ENCODE measurements at regions not wholly inside any gene's neighbourhood (a gene's known extent, or its start where the extent isn't known, plus 50 kb on each side); places are given as distances from the start of the nearest gene placed in this dataset.

- DNase-seq: no peak
Observed at GRCh38 chr6:10303608-10304506, 111.0 kb downstream of the TFAP2A start.

GRCh38 chr6:10302566-10303235, 112.2 kb downstream of the TFAP2A start:
- DNase-seq: no peak

DNA sequence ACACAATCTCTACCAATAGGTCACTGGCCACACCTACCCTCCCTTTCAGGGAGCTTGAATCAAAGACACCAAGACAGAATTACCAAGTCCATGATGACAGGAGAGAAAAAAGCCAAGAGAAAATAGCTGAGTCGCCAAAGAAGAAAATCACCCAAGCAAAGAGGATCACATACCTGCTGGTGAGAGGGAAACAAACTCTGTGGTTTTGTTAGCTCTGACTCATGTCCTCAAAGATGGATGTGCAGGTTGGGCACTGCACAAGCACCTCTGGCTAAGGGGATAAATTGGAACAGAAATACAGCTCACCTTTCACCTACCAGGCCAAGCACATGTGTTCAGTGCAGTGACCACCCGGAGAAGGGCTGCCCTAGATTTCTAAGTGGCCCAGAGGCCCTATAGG, 114.8 kb downstream of the TFAP2A start:
- DNase-seq: no peak

DNA sequence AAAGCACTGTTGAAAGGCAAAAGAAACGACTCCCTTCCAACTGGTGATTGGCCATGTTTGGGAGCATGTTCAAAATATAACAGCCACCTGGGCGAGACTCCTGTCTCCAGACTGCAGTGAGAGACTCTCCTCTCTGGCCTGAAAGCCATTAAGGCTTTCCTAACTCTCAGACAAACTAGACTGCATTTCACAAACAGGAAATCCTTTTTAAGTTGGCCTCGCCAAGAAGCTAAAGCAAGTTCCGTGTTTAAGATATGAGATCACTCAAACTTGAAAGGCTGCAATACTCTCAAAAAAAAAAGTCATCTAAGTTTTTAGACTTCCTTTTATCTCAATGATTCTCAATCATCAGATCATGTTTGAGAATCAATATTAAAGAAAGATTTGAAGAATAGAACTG, 117.0 kb downstream of the TFAP2A start:
- no peak for DNase-seq

GRCh38 chr6:10278746-10279145, 136.1 kb downstream of the TFAP2A start:
- no peak for DNase-seq

- no peak for DNase-seq
Observed at GRCh38 chr6:10276660-10277287, 138.1 kb downstream of the TFAP2A start.

DNA sequence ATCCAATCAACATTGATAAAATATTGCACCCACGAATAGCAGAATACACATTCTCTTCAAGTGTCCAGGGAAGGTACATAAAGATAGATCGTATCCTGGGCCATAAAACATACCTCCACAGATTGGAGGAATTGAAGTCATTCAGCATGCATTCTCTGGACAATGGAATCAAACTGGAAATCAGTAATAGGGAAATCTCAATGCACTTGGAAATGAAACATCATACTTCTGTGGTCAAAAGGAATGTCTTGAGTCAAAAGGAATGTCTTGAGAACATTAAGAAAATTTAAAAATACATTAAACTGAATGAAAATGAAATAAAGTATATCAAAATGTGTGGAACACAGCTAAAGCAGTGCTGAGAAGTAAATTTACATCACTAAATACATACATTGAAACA, 138.8 kb downstream of the TFAP2A start:
- DNase-seq: peak; percentile 53

GRCh38 chr6:10272591-10272990, 142.3 kb downstream of the TFAP2A start:
- peak; percentile 11 for DNase-seq

- no peak for DNase-seq
Observed at GRCh38 chr6:10271982-10272381, 142.9 kb downstream of the TFAP2A start.

- peak; percentile 20 for DNase-seq
Observed at GRCh38 chr6:10269814-10270472, 144.9 kb downstream of the TFAP2A start.

DNA sequence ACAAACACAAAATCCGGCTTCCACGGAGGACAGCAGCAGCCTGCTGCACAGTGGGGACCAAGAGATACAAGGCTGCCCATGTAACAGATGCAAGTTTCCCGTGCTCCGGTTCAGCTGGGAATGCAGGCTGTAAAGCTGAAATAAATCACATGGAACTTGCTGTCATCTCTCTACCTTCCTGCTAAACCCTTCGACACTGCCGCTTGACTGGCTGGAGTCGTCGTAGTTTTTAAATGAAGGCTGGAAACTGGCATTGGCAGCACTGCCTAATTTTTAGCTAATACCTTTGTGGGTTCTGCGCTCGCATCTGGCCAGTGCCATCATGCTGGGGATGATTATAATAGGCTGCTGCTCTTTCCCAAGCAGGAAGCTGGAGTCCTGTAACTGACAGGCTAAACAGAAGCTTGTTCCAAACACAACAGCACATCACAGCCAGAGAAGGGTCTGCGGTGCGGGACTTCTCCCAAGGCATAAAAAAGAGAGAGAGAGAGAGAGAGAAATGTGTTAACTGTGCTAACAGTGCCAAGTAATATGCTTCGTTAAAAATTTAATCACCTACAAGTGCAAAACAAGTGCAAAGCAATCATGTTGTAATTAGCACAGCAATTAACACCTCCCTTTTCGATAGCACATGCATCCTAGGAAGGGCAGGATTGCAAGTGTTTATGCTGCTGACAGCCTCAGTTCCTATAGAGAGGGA, 146.1 kb downstream of the TFAP2A start:
- no peak for DNase-seq

- no peak for DNase-seq
Observed at GRCh38 chr6:10268111-10268510, 146.8 kb downstream of the TFAP2A start.

- DNase-seq: no peak
Observed at GRCh38 chr6:10266462-10266861, 148.4 kb downstream of the TFAP2A start.

DNA sequence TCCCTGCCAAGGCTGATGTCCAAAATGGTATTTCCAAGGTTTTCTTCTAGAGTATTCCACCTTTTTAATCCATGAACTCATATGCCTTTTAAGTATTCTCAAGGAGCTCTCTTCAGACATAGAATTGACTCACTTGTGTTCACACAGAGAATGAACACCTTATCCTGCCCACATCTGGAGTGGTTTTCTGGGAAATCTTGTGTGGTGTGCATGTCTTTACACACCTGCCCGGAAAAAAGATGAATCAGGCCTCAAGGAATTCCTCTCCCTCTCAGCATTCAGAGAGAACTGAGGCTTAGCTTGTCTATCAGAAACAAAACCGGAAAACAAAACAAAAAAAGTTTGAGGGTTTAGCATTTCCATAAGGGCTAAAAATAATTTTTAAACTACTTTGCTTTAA, 148.8 kb downstream of the TFAP2A start:
- DNase-seq: no peak

DNA sequence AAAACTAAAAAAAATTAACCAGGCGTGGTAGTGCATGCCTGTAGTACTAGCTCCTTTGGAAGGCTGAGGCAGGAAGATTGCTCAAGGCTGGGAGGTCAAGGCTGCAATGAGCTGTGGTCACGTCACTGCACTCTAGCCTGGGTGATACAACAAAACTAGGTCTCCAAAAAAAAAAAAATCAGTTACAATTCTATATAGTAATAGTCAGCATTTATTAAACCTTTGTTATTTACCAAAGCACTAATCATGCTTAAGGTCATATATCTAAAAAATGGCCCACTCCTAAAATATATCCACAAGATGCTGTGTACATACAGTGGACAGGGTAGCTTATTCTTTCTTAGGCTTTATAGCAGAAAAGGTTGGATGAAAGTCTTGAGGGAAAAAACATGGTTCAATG, 152.4 kb downstream of the TFAP2A start:
- DNase-seq: no peak

GRCh38 chr6:10259671-10260070, 155.2 kb downstream of the TFAP2A start:
- DNase-seq: peak; percentile 4

- no peak for DNase-seq
Observed at GRCh38 chr6:10258341-10258740, 156.5 kb downstream of the TFAP2A start.

DNA sequence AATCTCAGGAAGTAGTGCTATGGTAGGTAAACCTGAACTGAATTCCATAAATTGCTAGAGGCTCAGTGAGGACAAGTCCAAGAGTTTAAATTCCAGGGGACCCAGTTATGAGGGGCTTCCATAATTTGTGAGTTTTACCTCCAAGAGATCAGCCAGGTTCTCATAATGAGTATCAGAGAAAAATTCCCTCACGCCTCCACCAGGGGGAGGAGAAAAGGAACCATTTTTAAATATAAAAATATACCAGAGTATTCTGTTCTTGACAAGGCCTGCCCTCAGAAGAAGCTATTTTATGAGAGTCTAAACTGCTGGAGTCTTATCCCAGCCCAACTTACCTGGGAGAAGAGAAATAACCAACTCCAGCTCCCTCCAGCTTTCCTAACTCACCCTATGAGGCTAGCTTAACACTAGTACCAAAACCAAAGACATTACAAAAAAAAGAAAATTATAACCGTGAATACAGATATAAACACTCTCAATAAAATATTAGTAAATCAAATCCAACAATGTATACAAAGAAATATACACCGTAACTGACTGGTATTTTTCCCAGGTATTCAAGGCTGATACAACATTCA, 158.7 kb downstream of the TFAP2A start:
- DNase-seq: no peak

- DNase-seq: no peak
Observed at GRCh38 chr6:10250655-10251220, 164.1 kb downstream of the TFAP2A start.

GRCh38 chr6:10248378-10248843, 166.5 kb downstream of the TFAP2A start:
- peak; percentile 70 for DNase-seq

DNA sequence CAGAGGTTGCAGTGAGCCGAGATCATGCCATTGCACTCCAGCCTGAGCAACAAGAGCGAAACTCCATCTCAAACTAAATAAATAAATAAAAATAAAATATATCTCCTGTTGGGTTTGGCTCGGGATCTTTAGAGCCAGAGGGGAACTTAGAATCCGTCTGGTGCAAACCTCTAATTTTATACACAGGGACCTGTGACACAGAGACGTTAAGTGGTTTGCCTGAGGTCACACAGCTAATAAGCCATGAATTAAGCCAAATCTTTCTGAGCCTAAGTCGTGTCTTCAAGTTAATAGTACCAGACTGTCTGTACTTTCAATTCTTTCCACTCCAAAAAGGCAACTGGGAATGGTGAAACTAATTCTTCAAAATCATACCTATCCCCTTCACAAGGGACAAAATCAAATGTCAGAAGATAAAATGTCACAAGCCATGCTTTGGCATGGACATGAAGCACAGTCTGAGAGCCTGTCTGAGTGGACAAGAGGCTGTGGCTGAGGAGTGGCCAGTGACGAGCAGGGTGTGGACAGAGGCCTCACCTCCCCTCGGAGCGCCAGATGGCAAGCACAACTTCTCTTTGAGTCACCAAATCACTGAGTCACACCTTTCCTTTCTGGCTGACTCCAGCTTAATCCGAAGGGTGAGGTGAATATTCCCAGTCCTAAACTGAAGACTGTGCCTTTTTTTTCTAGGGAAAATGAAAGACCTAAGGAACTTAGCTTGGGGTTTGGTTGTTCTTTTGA, 177.4 kb downstream of the TFAP2A start:
- no peak for DNase-seq
